ENCODE measurements at regions not wholly inside any gene's neighbourhood (a gene's known extent, or its start where the extent isn't known, plus 50 kb on each side); places are given as distances from the start of the nearest gene placed in this dataset.

DNA sequence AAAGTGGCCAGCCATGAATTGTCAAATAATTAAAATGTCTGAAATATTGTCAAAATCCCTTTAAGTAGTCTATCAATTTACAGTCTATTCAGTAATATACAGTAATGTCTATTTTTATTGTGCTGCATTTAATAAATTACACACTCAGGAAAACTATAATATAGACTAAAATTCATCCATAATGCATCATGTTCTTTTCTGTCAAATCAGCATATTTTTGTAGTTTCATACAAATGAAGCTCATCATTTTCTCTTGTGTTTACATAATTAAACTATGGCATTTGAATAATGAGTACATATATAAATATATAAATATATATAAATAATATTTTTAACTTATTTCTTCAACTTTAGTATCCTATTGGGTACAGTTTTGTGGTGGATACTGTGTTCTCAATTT lies 868.7 kb upstream of the CHORDC1 start:
- Histone ChIP-seq H4K20me1 (ENCODE audit: control insufficient read depth, insufficient read depth, low read length, poor library complexity, severe bottlenecking) (no peaks in the 10 kb centered on the region), H3K9me3 (ENCODE audit: control extremely low read depth in 1 of 3, control insufficient read depth in 2 of 3, insufficient read depth in 1 of 3, low read length in 2 of 3) (no peaks in the 10 kb centered on the region), H3K36me3 (replicated peaks in 1 of 2; ENCODE audit: control extremely low read depth in 1 of 2, control insufficient read depth in 1 of 2, extremely low read depth in 1 of 2, insufficient read depth in 2 of 2, low read length in 1 of 2) (no peaks in the 10 kb centered on the region), H2AFZ (ENCODE audit: insufficient read depth, low read depth, low read length, poor library complexity, severe bottlenecking) (no peak overlapping the region), H3K9ac (ENCODE audit: low read length) (no peak overlapping the region), H3K27ac (ENCODE audit: low read length in 2 of 2) (no peak overlapping the region), H3K27me3 (replicated peaks in 1 of 4; ENCODE audit: control extremely low read depth in 1 of 4, control insufficient read depth in 3 of 4, insufficient read depth in 4 of 4, low read length in 3 of 4) (no peaks in the 10 kb centered on the region), H3K4me1 (ENCODE audit: control insufficient read depth in 2 of 2, insufficient read depth in 2 of 2, low read length in 2 of 2) (no peaks in the 10 kb centered on the region), H3K79me2 (ENCODE audit: control insufficient read depth, insufficient read depth, low read length) (no peaks in the 10 kb centered on the region), H3K4me2 (replicated peaks; ENCODE audit: low read depth, low read length, poor library complexity, severe bottlenecking) (no peak overlapping the region), H3K4me3 (ENCODE audit: control extremely low read depth in 1 of 5, extremely low read depth in 1 of 5, insufficient read depth in 1 of 5, low read depth in 2 of 5, low read length in 4 of 5) (no peak overlapping the region)
- Mint-ChIP-seq H3K27ac (no peak overlapping the region), H3K9me3 (ENCODE audit: insufficient read depth) (peaks cover 6% of the 10 kb centered on the region), H3K4me3 (no peak overlapping the region), H3K4me1 (no peaks in the 10 kb centered on the region), H3K27me3 (no peaks in the 10 kb centered on the region)
- intact Hi-C loops (cut with micrococcal nuclease), result no loop called here
- POLR2A ChIA-PET, result no interaction called here
- no peak for TF ChIP-seq CTCF (IDR thresholded peaks at IDR 0.05)
- no peak for TF ChIP-seq EZH2 (IDR thresholded peaks at IDR 0.05; ENCODE audit: borderline replicate concordance, insufficient read depth, low read depth, low read length, poor library complexity, severe bottlenecking)
- ATAC-seq (ENCODE audit: low read depth) (no peak), DNase-seq (no peak)
- CTCF ChIA-PET, result no interaction called here

DNA sequence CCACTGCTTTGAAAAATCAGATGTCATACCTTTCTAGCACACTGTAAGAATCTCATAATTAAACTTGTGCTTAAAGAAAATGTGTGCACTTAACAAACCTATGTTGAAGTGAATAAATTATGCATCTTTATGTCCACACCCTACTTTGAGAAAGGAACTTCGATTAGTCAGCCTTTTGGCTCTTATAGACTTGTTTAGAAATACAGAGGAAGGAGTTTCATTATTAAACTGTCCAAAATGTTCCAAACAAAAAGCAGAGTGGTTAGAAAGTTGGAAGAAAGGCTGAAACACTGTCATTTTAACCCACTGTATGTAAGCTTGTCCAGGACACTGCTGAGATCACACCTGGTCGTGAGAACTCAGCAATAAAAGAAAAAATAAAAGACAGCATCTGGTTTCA lies 863.2 kb upstream of the CHORDC1 start:
- H3K4me1 Mint-ChIP-seq, result no peaks in the 10 kb centered on the region
- TF ChIP-seq EZH2 (IDR thresholded peaks at IDR 0.05; ENCODE audit: borderline replicate concordance, insufficient read depth, low read depth, low read length, poor library complexity, severe bottlenecking) (no peak), CTCF (IDR thresholded peaks at IDR 0.05) (no peak)

More for the DNA sequence above, 863.2 kb upstream of the CHORDC1 start:
- Histone ChIP-seq H4K20me1 (ENCODE audit: control insufficient read depth, insufficient read depth, low read length, poor library complexity, severe bottlenecking) (no peaks in the 10 kb centered on the region), H3K4me2 (replicated peaks; ENCODE audit: low read depth, low read length, poor library complexity, severe bottlenecking) (no peak overlapping the region), H3K9me3 (ENCODE audit: control extremely low read depth in 1 of 3, control insufficient read depth in 2 of 3, insufficient read depth in 1 of 3, low read length in 2 of 3) (peaks cover 0 to 6% (median 0%) of the 10 kb centered on the region in 3 donors), H3K27ac (ENCODE audit: low read length in 2 of 2) (no peak overlapping the region), H3K79me2 (ENCODE audit: control insufficient read depth, insufficient read depth, low read length) (no peaks in the 10 kb centered on the region), H3K4me1 (ENCODE audit: control insufficient read depth in 2 of 2, insufficient read depth in 2 of 2, low read length in 2 of 2) (no peaks in the 10 kb centered on the region), H3K36me3 (replicated peaks in 1 of 2; ENCODE audit: control extremely low read depth in 1 of 2, control insufficient read depth in 1 of 2, extremely low read depth in 1 of 2, insufficient read depth in 2 of 2, low read length in 1 of 2) (no peaks in the 10 kb centered on the region), H3K9ac (ENCODE audit: low read length) (no peak overlapping the region), H3K4me3 (ENCODE audit: control extremely low read depth in 1 of 5, extremely low read depth in 1 of 5, insufficient read depth in 1 of 5, low read depth in 2 of 5, low read length in 4 of 5) (no peak overlapping the region), H3K27me3 (replicated peaks in 1 of 4; ENCODE audit: control extremely low read depth in 1 of 4, control insufficient read depth in 3 of 4, insufficient read depth in 4 of 4, low read length in 3 of 4) (no peaks in the 10 kb centered on the region), H2AFZ (ENCODE audit: insufficient read depth, low read depth, low read length, poor library complexity, severe bottlenecking) (no peak overlapping the region)
- CTCF ChIA-PET, result no interaction called here
- intact Hi-C loops (cut with micrococcal nuclease), result no loop called here
- Mint-ChIP-seq H3K27me3 (no peaks in the 10 kb centered on the region), H3K4me3 (no peak overlapping the region), H3K9me3 (ENCODE audit: insufficient read depth) (peaks cover 3% of the 10 kb centered on the region), H3K27ac (no peak overlapping the region)
- ATAC-seq (ENCODE audit: low read depth) (no peak), DNase-seq (no peak)
- POLR2A ChIA-PET, result no interaction called here
- no CpG with 5 or more reads among the region's 2 CpGs for WGBS (ENCODE audit: insufficient coverage)
